Endothelial cell of umbilical vein (primary cell): ENCODE measurements at regions not wholly inside any gene's neighbourhood (a gene's known extent, or its start where the extent isn't known, plus 50 kb on each side); places are given as distances from the start of the nearest gene placed in this dataset.

Source experiments
- BruUV-seq: library from RNA; stranded (reverse); fragments of 400-500 nt; replicated peaks from 2 replicates; lab custom pipeline; 2021; lab: Mats Ljungman, UMichigan
- CTCF ChIA-PET: fragments of 300-600, 350-600 bp; sonication (Branson Sonifier 250); formaldehyde crosslinking; loops from one replicate; lab custom pipeline; 2021; ENCODE audit warnings: antibody characterized with exemption, inconsistent platforms; lab: Charles Lee
- POLR2A ChIA-PET: fragments of 300-600, 350-600 bp; sonication (Branson Sonifier 250); formaldehyde crosslinking; loops from one replicate; lab custom pipeline; 2021; ENCODE audit warnings: antibody characterized with exemption, inconsistent platforms; lab: Charles Lee
- DNase-seq: peaks from one replicate; pipeline ENCODE4 v3.0.0-alpha.2; 2011; ENCODE audit warnings: low read depth, low spot score
- FAIRE-seq: peaks from 2 replicates; lab custom pipeline; 2011; peaks lifted over from hg19 to GRCh38; lab: Jason Lieb, UNC
- H2AFZ ChIP-seq: 2 replicates; pipeline ENCODE4 v1.6.0; 2012; ENCODE audit warnings: low read depth, low read length, control low read depth, inconsistent platforms
- H3K27ac ChIP-seq: 2 replicates; pipeline ENCODE4 v1.5.1; 2011; ENCODE audit warnings: low read depth, mild to moderate bottlenecking, control low read depth, low read length, moderate library complexity; ENCODE audit not compliant: insufficient read depth
- H3K27me3 ChIP-seq, 2 experiments: 2 replicates each; pipeline versions ENCODE4 v1.6.0 to v1.6.1; 2011; ENCODE audit warnings: low read length in 2 of 2, mixed read lengths in 1 of 2; ENCODE audit not compliant: control insufficient read depth in 2 of 2, insufficient read depth in 2 of 2
- H3K36me3 ChIP-seq, 2 experiments: 2 replicates in 1 of 2; 3 replicates in 1 of 2; pipeline ENCODE4 v1.5.1; 2011; ENCODE audit warnings: low read length in 2 of 2, mild to moderate bottlenecking in 1 of 2, moderate library complexity in 1 of 2; ENCODE audit not compliant: control insufficient read depth in 2 of 2, insufficient read depth in 2 of 2; ENCODE audit errors: extremely low read depth in 1 of 2
- H3K4me1 ChIP-seq: 3 replicates; pipeline ENCODE4 v1.5.1; 2011; ENCODE audit warnings: mild to moderate bottlenecking, low read length; ENCODE audit not compliant: control insufficient read depth, insufficient read depth; ENCODE audit errors: extremely low read depth
- H3K4me2 ChIP-seq: 2 replicates; pipeline ENCODE4 v1.6.1; 2011; ENCODE audit warnings: low read length, control low read depth, mixed read lengths; ENCODE audit not compliant: insufficient read depth
- H3K4me3 ChIP-seq, 3 experiments: fragments of 200-600 bp in 1 of 3; sonication (generic), shearing (Covaris generic) in 1 of 3; replicated peaks in 1 of 3; 2 replicates each; pipeline ENCODE4 v1.5.1; 2011 to 2016; ENCODE audit warnings: control low read depth in 3 of 3, low read length in 3 of 3, mild to moderate bottlenecking in 2 of 3, inconsistent platforms in 1 of 3, low read depth in 1 of 3, moderate library complexity in 1 of 3; ENCODE audit not compliant: insufficient read depth in 1 of 3
- H3K79me2 ChIP-seq: 2 replicates; pipeline ENCODE4 v1.6.0; 2012; ENCODE audit warnings: low read length, inconsistent platforms; ENCODE audit not compliant: control insufficient read depth, insufficient read depth
- H3K9ac ChIP-seq: replicated peaks from 2 replicates; pipeline ENCODE3; 2011; ENCODE audit warnings: low read length, control low read depth; ENCODE audit not compliant: insufficient read depth; ENCODE audit errors: extremely low read depth
- H3K9me1 ChIP-seq: replicated peaks from 3 replicates; pipeline ENCODE4 v1.6.0; 2011; ENCODE audit warnings: mild to moderate bottlenecking, low read length; ENCODE audit not compliant: control insufficient read depth, insufficient read depth; ENCODE audit errors: extremely low read depth
- H3K9me3 ChIP-seq: replicated peaks from 2 replicates; pipeline ENCODE4 v1.5.1; 2012; ENCODE audit warnings: low read length, inconsistent platforms; ENCODE audit not compliant: control insufficient read depth, insufficient read depth
- H4K20me1 ChIP-seq: replicated peaks from 2 replicates; pipeline ENCODE3; 2011; ENCODE audit warnings: mild to moderate bottlenecking, low read length; ENCODE audit not compliant: control insufficient read depth, insufficient read depth; ENCODE audit errors: extremely low read depth
- CTCF ChIP-seq, 2 donors: IDR thresholded peaks; 1 replicate in 1 of 2; 2 replicates in 1 of 2; pipeline ENCODE4 v1.5.1; 2011; ENCODE audit warnings: low read length in 2 of 2, mild to moderate bottlenecking in 2 of 2, moderate library complexity in 2 of 2, control low read depth in 1 of 2, inconsistent platforms in 1 of 2, low read depth in 1 of 2; ENCODE audit not compliant: insufficient read depth in 1 of 2; ENCODE audit errors: extremely low read depth in 1 of 2
- EZH2 ChIP-seq: IDR thresholded peaks from 2 replicates; pipeline ENCODE4 v1.6.1; 2012; ENCODE audit warnings: borderline replicate concordance, low read depth, mild to moderate bottlenecking, moderate library complexity, low read length, inconsistent platforms; ENCODE audit not compliant: severe bottlenecking
- FOS ChIP-seq: IDR thresholded peaks from 2 replicates; pipeline ENCODE4 v1.6.1; 2011; ENCODE audit warnings: mild to moderate bottlenecking, low read length, moderate library complexity, borderline replicate concordance; ENCODE audit not compliant: insufficient read depth
- GATA2 ChIP-seq: IDR thresholded peaks from 2 replicates; pipeline ENCODE4 v1.7.0; 2011; ENCODE audit warnings: low read depth, mild to moderate bottlenecking, moderate library complexity, mixed read lengths, low read length; ENCODE audit not compliant: insufficient read length, insufficient read depth
- JUN ChIP-seq: IDR thresholded peaks from 2 replicates; pipeline ENCODE4 v1.6.1; 2011; ENCODE audit warnings: borderline replicate concordance, low read depth; ENCODE audit not compliant: insufficient read length, insufficient read depth
- MAX ChIP-seq: IDR thresholded peaks from 2 replicates; pipeline ENCODE4 v1.6.1; 2011; ENCODE audit not compliant: insufficient read depth, insufficient read length
- MYC ChIP-seq: IDR thresholded peaks from one replicate; pipeline ENCODE4 v1.6.1; 2011; ENCODE audit warnings: mild to moderate bottlenecking, low read depth, low read length
- POLR2A ChIP-seq: IDR thresholded peaks from 2 replicates; pipeline ENCODE4 v1.6.1; 2012; ENCODE audit warnings: low read depth, mild to moderate bottlenecking, control low read depth, low read length
- POLR2AphosphoS5 ChIP-seq: IDR thresholded peaks from 2 replicates; pipeline ENCODE4 v1.6.1; 2012; ENCODE audit warnings: low read depth, mild to moderate bottlenecking, control low read depth, low read length, moderate library complexity; ENCODE audit not compliant: insufficient read depth
- dilution Hi-C: fragments of 300-500 bp; cut with MboI; formaldehyde crosslinking; loops from one replicate; pipeline ENCODE4 v1.15.0; 2019; ENCODE audit warnings: low sequenced_read_pairs; ENCODE audit not compliant: extremely low pct_ligation_motif_present
- intact Hi-C: fragments of 100-400 bp; cut with micrococcal nuclease; formaldehyde crosslinking; loops from one replicate; pipeline ENCODE4 v1.10.0; 2022

GRCh38 chr5:144100702-144101101 lies 69.8 kb downstream of the YIPF5 start:
- no peaks in the 10 kb centered on the region for H3K9me1 ChIP-seq
- no peaks in the 10 kb centered on the region for H3K27me3 ChIP-seq
- no peaks in the 10 kb centered on the region for H4K20me1 ChIP-seq
- TF ChIP-seq MAX: no peak
- TF ChIP-seq POLR2AphosphoS5: no peak
- no peak for TF ChIP-seq POLR2A
- TF ChIP-seq GATA2: no peak
- TF ChIP-seq JUN: no peak
- no peak for TF ChIP-seq FOS
- TF ChIP-seq EZH2: no peak
- no peak for TF ChIP-seq CTCF (IDR thresholded peaks at IDR 0.05; ENCODE audit: extremely low read depth in 1 of 2, insufficient read depth in 1 of 2, low read depth in 1 of 2, low read length in 2 of 2)
- TF ChIP-seq MYC: no peak
- intact Hi-C loops (no loop called here), dilution Hi-C loops (no loop called here)
- no peak overlapping the region for H2AFZ ChIP-seq
- H3K4me2 ChIP-seq: no peak overlapping the region
- FAIRE-seq: no peak
- no peaks in the 10 kb centered on the region for H3K9me3 ChIP-seq
- no TSS peak for BruUV-seq
- H3K79me2 ChIP-seq: no peaks in the 10 kb centered on the region
- H3K4me3 ChIP-seq: no peak overlapping the region
- H3K27ac ChIP-seq: no peak overlapping the region
- POLR2A ChIA-PET: no interaction called here
- H3K9ac ChIP-seq: no peak overlapping the region
- CTCF ChIA-PET: no interaction called here
- H3K4me1 ChIP-seq: no peaks in the 10 kb centered on the region
- H3K36me3 ChIP-seq: no peaks in the 10 kb centered on the region
- DNase-seq: no peak
